ENCODE measurements at regions not wholly inside any gene's neighbourhood (a gene's known extent, or its start where the extent isn't known, plus 50 kb on each side); places are given as distances from the start of the nearest gene placed in this dataset.

DNA sequence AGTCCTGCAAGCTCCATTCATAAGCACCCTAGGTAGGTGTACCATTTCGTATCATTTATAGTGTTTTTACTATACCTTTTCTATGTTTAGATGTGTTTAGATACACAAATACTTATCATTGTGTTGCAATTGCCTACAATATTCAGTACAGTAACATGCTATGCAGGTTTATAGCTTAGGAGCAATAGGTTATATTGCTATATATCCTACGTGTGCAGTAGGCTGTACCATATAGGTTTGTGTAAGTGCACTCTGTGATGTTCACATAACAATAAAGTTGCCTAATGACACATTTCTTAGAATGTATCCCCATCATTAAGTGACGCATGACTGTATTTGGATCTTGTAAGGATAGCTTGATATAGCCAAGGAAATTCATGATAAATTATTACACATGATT lies 88.6 kb upstream of the CDH20 start:
- intact Hi-C loops (cut with micrococcal nuclease; ENCODE audit: unreplicated experiment) (no loop called here), in situ Hi-C loops (cut with HindIII; ENCODE audit: low pct_unique_long_range_greater_than_20kb, low sequenced_read_pairs) (no loop called here)
- no peak overlapping the region for H3K27ac ChIP-seq (ENCODE audit: low read length)
- no peaks in the 10 kb centered on the region for H3K36me3 ChIP-seq (ENCODE audit: control insufficient read depth, insufficient read depth, low read length)
- TF ChIP-seq CTCF (IDR thresholded peaks at IDR 0.05) (no peak), TCF7L2 (IDR thresholded peaks at IDR 0.05; ENCODE audit: low read depth, low read length) (no peak), POLR2AphosphoS5 (IDR thresholded peaks at IDR 0.05; ENCODE audit: low read depth, low read length) (no peak), SIN3A (IDR thresholded peaks at IDR 0.05; ENCODE audit: borderline replicate concordance, insufficient read depth, low read depth, low read length) (no peak)
- TF ChIP-seq, protein P1, sequence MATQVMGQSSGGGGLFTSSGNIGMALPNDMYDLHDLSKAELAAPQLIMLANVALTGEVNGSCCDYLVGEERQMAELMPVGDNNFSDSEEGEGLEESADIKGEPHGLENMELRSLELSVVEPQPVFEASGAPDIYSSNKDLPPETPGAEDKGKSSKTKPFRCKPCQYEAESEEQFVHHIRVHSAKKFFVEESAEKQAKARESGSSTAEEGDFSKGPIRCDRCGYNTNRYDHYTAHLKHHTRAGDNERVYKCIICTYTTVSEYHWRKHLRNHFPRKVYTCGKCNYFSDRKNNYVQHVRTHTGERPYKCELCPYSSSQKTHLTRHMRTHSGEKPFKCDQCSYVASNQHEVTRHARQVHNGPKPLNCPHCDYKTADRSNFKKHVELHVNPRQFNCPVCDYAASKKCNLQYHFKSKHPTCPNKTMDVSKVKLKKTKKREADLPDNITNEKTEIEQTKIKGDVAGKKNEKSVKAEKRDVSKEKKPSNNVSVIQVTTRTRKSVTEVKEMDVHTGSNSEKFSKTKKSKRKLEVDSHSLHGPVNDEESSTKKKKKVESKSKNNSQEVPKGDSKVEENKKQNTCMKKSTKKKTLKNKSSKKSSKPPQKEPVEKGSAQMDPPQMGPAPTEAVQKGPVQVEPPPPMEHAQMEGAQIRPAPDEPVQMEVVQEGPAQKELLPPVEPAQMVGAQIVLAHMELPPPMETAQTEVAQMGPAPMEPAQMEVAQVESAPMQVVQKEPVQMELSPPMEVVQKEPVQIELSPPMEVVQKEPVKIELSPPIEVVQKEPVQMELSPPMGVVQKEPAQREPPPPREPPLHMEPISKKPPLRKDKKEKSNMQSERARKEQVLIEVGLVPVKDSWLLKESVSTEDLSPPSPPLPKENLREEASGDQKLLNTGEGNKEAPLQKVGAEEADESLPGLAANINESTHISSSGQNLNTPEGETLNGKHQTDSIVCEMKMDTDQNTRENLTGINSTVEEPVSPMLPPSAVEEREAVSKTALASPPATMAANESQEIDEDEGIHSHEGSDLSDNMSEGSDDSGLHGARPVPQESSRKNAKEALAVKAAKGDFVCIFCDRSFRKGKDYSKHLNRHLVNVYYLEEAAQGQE (IDR thresholded peaks at IDR 0.05; ENCODE audit: insufficient read depth in 1 of 2, low read depth in 2 of 2, low read length in 1 of 2) = no peak
- H3K4me1 ChIP-seq (ENCODE audit: control insufficient read depth, insufficient read depth, low read length) = no peaks in the 10 kb centered on the region
- POLR2A ChIA-PET = no interaction called here
- no TSS peak for BruUV-seq (replicated peaks)
- no peak for DNase-seq (ENCODE audit: low read depth, low spot score)
- no peaks in the 10 kb centered on the region for H3K27me3 ChIP-seq (ENCODE audit: control insufficient read depth, insufficient read depth, low read length)
- no peaks in the 10 kb centered on the region for H3K9me3 ChIP-seq (ENCODE audit: control insufficient read depth, insufficient read depth, low read depth, low read length)
- no peak for ATAC-seq
- H3K4me3 ChIP-seq (ENCODE audit: low read depth in 2 of 2, low read length in 2 of 2) = no peak overlapping the region
- CTCF ChIA-PET = no interaction called here

DNA sequence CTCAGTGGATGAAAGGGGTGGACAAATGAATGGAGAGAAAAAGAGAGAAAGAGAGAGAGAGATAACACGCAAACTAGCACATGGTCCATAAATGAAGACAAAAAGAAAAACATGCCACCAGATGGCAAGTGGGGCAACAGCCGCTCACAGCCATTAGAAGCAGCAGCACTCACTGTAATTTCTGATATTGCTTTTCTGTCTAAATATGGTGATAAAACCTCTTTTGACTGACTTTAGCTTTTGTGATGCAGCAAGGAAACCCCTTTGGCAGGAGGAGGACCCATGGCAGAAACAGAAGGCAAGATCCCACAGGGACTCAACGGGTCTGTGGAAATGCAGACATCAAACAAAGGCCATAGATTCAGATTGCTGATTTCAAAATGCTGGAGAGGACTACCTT lies 88.0 kb upstream of the CDH20 start:
- intact Hi-C loops (cut with micrococcal nuclease; ENCODE audit: unreplicated experiment) (no loop called here), in situ Hi-C loops (cut with HindIII; ENCODE audit: low pct_unique_long_range_greater_than_20kb, low sequenced_read_pairs) (no loop called here)
- DNase-seq (ENCODE audit: low read depth, low spot score) (no peak), ATAC-seq (no peak)
- H3K27ac ChIP-seq (ENCODE audit: low read length) = no peak overlapping the region
- no peak overlapping the region for H3K4me3 ChIP-seq (ENCODE audit: low read depth in 2 of 2, low read length in 2 of 2)
- BruUV-seq (replicated peaks) = no TSS peak
- no peaks in the 10 kb centered on the region for H3K9me3 ChIP-seq (ENCODE audit: control insufficient read depth, insufficient read depth, low read depth, low read length)
- ChIA-PET CTCF (no interaction called here), POLR2A (no interaction called here)
- no peaks in the 10 kb centered on the region for H3K27me3 ChIP-seq (ENCODE audit: control insufficient read depth, insufficient read depth, low read length)
- H3K36me3 ChIP-seq (ENCODE audit: control insufficient read depth, insufficient read depth, low read length) = no peaks in the 10 kb centered on the region
- no peaks in the 10 kb centered on the region for H3K4me1 ChIP-seq (ENCODE audit: control insufficient read depth, insufficient read depth, low read length)
- TF ChIP-seq POLR2AphosphoS5 (IDR thresholded peaks at IDR 0.05; ENCODE audit: low read depth, low read length) (no peak), SIN3A (IDR thresholded peaks at IDR 0.05; ENCODE audit: borderline replicate concordance, insufficient read depth, low read depth, low read length) (no peak), TCF7L2 (IDR thresholded peaks at IDR 0.05; ENCODE audit: low read depth, low read length) (no peak), CTCF (IDR thresholded peaks at IDR 0.05) (no peak)
- TF ChIP-seq, protein P1 (IDR thresholded peaks at IDR 0.05; ENCODE audit: insufficient read depth in 1 of 2, low read depth in 2 of 2, low read length in 1 of 2) = no peak
